ENCODE measurements at regions not wholly inside any gene's neighbourhood (a gene's known extent, or its start where the extent isn't known, plus 50 kb on each side); places are given as distances from the start of the nearest gene placed in this dataset.

DNA sequence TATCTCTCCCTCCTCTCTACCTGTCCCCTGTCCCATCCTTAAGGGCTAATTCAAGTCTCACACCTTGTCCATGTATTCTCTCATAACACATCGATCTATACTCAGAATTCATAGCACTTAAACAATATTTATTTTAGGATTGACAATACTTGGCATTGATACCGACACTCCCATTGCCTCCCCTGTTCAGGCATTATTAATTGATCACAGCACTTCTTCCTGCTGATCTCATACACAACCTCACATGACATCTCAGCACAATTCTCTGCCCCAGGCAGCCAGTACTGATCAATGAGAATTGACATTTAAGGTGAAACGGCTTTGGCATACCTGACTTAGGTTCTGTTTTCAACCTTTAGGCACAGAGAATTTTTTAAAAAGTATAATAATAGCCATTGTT lies 582.4 kb upstream of the BRINP1 start:
- ChIA-PET POLR2A (no interaction called here), CTCF (no interaction called here)
- intact Hi-C loops (cut with micrococcal nuclease; ENCODE audit: unreplicated experiment) (no loop called here), in situ Hi-C loops (cut with HindIII; ENCODE audit: low pct_unique_long_range_greater_than_20kb, low sequenced_read_pairs) (no loop called here)
- Histone ChIP-seq H3K4me3 (ENCODE audit: low read depth in 2 of 2, low read length in 2 of 2) (no peak overlapping the region), H3K4me1 (ENCODE audit: control insufficient read depth, insufficient read depth, low read length) (no peaks in the 10 kb centered on the region), H3K27me3 (ENCODE audit: control insufficient read depth, insufficient read depth, low read length) (no peaks in the 10 kb centered on the region; the same call in none of the 2 replicates), H3K27ac (ENCODE audit: low read length) (no peak overlapping the region), H3K9me3 (ENCODE audit: control insufficient read depth, insufficient read depth, low read depth, low read length) (no peaks in the 10 kb centered on the region), H3K36me3 (ENCODE audit: control insufficient read depth, insufficient read depth, low read length) (no peaks in the 10 kb centered on the region)
- ATAC-seq (no peak), DNase-seq (ENCODE audit: low read depth, low spot score) (no peak)
- no peak for TF ChIP-seq TCF7L2 (IDR thresholded peaks at IDR 0.05; ENCODE audit: low read depth, low read length)
- TF ChIP-seq POLR2AphosphoS5 (IDR thresholded peaks at IDR 0.05; ENCODE audit: low read depth, low read length): no peak
- TF ChIP-seq, protein P1, sequence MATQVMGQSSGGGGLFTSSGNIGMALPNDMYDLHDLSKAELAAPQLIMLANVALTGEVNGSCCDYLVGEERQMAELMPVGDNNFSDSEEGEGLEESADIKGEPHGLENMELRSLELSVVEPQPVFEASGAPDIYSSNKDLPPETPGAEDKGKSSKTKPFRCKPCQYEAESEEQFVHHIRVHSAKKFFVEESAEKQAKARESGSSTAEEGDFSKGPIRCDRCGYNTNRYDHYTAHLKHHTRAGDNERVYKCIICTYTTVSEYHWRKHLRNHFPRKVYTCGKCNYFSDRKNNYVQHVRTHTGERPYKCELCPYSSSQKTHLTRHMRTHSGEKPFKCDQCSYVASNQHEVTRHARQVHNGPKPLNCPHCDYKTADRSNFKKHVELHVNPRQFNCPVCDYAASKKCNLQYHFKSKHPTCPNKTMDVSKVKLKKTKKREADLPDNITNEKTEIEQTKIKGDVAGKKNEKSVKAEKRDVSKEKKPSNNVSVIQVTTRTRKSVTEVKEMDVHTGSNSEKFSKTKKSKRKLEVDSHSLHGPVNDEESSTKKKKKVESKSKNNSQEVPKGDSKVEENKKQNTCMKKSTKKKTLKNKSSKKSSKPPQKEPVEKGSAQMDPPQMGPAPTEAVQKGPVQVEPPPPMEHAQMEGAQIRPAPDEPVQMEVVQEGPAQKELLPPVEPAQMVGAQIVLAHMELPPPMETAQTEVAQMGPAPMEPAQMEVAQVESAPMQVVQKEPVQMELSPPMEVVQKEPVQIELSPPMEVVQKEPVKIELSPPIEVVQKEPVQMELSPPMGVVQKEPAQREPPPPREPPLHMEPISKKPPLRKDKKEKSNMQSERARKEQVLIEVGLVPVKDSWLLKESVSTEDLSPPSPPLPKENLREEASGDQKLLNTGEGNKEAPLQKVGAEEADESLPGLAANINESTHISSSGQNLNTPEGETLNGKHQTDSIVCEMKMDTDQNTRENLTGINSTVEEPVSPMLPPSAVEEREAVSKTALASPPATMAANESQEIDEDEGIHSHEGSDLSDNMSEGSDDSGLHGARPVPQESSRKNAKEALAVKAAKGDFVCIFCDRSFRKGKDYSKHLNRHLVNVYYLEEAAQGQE (IDR thresholded peaks at IDR 0.05; ENCODE audit: insufficient read depth in 1 of 2, low read depth in 2 of 2, low read length in 1 of 2): no peak
- no peak for TF ChIP-seq SIN3A (IDR thresholded peaks at IDR 0.05; ENCODE audit: borderline replicate concordance, insufficient read depth, low read depth, low read length)
- TF ChIP-seq, protein P2, sequence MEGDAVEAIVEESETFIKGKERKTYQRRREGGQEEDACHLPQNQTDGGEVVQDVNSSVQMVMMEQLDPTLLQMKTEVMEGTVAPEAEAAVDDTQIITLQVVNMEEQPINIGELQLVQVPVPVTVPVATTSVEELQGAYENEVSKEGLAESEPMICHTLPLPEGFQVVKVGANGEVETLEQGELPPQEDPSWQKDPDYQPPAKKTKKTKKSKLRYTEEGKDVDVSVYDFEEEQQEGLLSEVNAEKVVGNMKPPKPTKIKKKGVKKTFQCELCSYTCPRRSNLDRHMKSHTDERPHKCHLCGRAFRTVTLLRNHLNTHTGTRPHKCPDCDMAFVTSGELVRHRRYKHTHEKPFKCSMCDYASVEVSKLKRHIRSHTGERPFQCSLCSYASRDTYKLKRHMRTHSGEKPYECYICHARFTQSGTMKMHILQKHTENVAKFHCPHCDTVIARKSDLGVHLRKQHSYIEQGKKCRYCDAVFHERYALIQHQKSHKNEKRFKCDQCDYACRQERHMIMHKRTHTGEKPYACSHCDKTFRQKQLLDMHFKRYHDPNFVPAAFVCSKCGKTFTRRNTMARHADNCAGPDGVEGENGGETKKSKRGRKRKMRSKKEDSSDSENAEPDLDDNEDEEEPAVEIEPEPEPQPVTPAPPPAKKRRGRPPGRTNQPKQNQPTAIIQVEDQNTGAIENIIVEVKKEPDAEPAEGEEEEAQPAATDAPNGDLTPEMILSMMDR (IDR thresholded peaks at IDR 0.05): no peak
- BruUV-seq (replicated peaks): no TSS peak

- TF ChIP-seq TCF7L2 (IDR thresholded peaks at IDR 0.05; ENCODE audit: low read depth, low read length) (no peak), SIN3A (IDR thresholded peaks at IDR 0.05; ENCODE audit: borderline replicate concordance, insufficient read depth, low read depth, low read length) (no peak)
- TF ChIP-seq, protein P1 (IDR thresholded peaks at IDR 0.05; ENCODE audit: insufficient read depth in 1 of 2, low read depth in 2 of 2, low read length in 1 of 2): no peak
- in situ Hi-C loops (cut with HindIII; ENCODE audit: low pct_unique_long_range_greater_than_20kb, low sequenced_read_pairs) (no loop called here), intact Hi-C loops (cut with micrococcal nuclease; ENCODE audit: unreplicated experiment) (no loop called here)
- H3K4me3 ChIP-seq (ENCODE audit: low read depth in 2 of 2, low read length in 2 of 2): no peak overlapping the region
- H3K9me3 ChIP-seq (ENCODE audit: control insufficient read depth, insufficient read depth, low read depth, low read length): no peaks in the 10 kb centered on the region
- H3K27me3 ChIP-seq (ENCODE audit: control insufficient read depth, insufficient read depth, low read length): no peaks in the 10 kb centered on the region; the same call in none of the 2 replicates
- H3K27ac ChIP-seq (ENCODE audit: low read length): no peak overlapping the region
- no TSS peak for BruUV-seq (replicated peaks)
- H3K36me3 ChIP-seq (ENCODE audit: control insufficient read depth, insufficient read depth, low read length): no peaks in the 10 kb centered on the region
- ChIA-PET CTCF (no interaction called here), POLR2A (no interaction called here)
- H3K4me1 ChIP-seq (ENCODE audit: control insufficient read depth, insufficient read depth, low read length): no peaks in the 10 kb centered on the region
- ATAC-seq (no peak), DNase-seq (ENCODE audit: low read depth, low spot score) (no peak)
These were observed 581.9 kb upstream of the BRINP1 start for GRCh38 chr9:119951090-119951489.
